ENCODE measurements at regions not wholly inside any gene's neighbourhood (a gene's known extent, or its start where the extent isn't known, plus 50 kb on each side); places are given as distances from the start of the nearest gene placed in this dataset.

DNA sequence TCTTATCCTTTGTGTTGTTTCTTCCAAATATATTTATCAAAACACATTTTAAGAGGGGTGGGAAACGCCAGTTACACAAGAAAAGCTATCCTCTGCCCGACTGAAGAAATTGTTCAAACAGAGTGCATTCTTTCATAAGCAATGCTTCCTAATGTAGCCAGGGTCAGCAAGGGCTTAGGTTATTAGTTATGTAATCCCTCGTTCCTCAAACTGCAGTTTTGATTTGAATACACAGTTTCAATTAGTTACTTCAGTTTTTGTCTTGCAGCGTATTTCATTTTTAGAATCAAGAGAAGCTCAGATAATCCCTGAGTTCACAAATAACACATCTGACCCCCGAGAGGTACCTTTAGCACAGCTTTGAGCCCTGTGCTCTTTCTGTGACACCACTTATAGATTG is 141.7 kb upstream of the NRIP1 start:
- TF ChIP-seq, protein P1, sequence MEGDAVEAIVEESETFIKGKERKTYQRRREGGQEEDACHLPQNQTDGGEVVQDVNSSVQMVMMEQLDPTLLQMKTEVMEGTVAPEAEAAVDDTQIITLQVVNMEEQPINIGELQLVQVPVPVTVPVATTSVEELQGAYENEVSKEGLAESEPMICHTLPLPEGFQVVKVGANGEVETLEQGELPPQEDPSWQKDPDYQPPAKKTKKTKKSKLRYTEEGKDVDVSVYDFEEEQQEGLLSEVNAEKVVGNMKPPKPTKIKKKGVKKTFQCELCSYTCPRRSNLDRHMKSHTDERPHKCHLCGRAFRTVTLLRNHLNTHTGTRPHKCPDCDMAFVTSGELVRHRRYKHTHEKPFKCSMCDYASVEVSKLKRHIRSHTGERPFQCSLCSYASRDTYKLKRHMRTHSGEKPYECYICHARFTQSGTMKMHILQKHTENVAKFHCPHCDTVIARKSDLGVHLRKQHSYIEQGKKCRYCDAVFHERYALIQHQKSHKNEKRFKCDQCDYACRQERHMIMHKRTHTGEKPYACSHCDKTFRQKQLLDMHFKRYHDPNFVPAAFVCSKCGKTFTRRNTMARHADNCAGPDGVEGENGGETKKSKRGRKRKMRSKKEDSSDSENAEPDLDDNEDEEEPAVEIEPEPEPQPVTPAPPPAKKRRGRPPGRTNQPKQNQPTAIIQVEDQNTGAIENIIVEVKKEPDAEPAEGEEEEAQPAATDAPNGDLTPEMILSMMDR (IDR thresholded peaks at IDR 0.05; ENCODE audit: low read depth, low read length, missing control alignments): no peak
- DNase-seq (ENCODE audit: low read depth): peak; percentile 8
- no peak overlapping the region for H3K4me3 ChIP-seq (ENCODE audit: low read depth, low read length)

DNA sequence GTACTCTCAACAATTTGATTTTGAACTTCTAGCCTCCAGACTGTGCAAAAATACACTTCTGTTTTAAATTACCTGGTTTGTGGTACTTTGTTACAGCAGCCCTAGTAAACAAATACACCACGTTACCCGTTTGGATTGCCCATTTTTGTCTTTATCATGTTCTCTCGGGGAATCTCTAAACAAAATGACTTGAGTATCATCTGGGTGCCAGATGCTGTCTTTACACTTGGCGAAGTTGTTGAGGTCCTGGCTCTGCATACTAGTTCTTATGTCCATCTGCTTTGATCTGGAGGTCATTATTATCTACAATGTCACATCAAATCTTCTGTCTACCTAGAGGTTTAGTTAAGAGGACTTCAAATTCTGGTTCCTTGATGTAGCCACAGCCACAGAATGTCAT is 142.4 kb upstream of the NRIP1 start:
- TF ChIP-seq, protein P1 (IDR thresholded peaks at IDR 0.05; ENCODE audit: low read depth, low read length, missing control alignments): no peak
- H3K4me3 ChIP-seq (ENCODE audit: low read depth, low read length): no peak overlapping the region
- no peak for DNase-seq (ENCODE audit: low read depth)

DNA sequence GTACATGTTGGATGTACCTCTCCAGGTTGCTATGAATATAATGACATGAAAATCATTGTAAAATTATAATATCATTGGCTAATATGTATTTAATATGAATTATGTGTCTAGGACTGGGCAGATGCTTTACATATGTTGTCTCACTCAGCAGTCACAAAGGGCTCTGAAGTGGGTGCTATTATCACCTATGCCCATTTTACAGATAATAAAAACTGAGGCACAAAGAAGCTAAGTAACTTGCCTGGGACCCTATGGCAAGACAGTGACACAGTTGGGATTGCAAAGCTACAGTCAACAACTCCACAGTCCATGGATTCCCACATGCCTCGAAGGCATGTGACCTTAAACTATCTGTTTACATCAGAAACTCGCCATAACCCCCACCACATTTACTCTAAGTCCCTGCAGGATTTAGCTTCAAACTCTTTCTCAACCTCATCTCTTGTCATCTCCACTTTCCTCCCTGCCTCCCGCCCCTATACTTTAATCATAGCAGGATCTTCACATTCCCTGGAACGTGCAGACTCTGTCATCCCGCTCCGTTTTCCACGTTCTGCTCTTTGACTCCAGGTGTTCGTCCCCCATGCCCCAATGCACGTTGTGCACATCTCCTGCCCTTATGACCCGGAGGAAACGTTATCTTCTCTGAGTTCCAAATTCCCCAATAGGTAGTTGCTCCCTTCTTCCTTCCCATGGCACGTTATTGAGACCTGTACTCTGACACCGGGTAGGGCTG is 143.0 kb upstream of the NRIP1 start:
- TF ChIP-seq, protein P1 (IDR thresholded peaks at IDR 0.05; ENCODE audit: low read depth, low read length, missing control alignments): no peak
- DNase-seq (ENCODE audit: low read depth): no peak
- no peak overlapping the region for H3K4me3 ChIP-seq (ENCODE audit: low read depth, low read length)

DNA sequence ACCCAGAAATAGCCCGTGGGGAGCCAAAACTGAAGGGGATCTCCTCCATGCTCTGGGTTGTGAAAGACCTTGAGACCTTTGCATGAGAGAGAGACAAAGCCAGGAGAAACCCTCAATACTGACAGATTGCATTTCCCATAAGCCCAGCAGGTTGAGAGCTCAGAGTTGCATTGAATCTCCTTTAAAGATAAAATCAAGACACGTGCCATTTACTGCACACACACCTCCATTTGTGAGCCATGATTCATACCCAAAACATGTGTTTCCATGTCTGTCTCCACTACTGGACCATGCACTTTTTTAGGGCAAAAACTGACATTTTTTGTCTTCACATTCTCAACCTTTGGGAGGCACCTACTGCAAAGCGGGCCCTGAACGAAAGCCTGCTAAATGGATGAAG is 144.0 kb upstream of the NRIP1 start:
- DNase-seq (ENCODE audit: low read depth): no peak
- TF ChIP-seq, protein P1 (IDR thresholded peaks at IDR 0.05; ENCODE audit: low read depth, low read length, missing control alignments): no peak
- H3K4me3 ChIP-seq (ENCODE audit: low read depth, low read length): no peak overlapping the region

DNA sequence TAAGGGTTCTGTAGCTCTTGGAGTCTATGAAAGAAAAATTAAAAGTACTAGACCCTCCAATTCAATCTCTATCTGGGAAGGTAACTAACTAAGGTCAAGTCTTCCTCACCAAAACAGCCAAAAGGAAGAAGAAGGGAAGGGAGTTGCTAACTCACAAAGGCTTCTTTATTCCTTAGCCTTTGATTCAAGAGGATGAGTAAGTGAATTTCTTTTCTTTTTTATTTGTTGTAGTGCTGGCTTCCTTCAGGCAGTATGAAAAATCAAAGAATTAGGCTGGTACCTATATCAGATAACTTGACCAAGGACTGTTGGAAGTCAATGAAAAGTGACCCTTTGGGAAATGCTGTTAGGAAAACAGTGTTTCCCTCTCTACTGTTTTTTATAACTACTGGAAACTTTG is 144.4 kb upstream of the NRIP1 start:
- TF ChIP-seq, protein P1 (IDR thresholded peaks at IDR 0.05; ENCODE audit: low read depth, low read length, missing control alignments): no peak
- no peak overlapping the region for H3K4me3 ChIP-seq (ENCODE audit: low read depth, low read length)
- DNase-seq (ENCODE audit: low read depth): no peak

DNA sequence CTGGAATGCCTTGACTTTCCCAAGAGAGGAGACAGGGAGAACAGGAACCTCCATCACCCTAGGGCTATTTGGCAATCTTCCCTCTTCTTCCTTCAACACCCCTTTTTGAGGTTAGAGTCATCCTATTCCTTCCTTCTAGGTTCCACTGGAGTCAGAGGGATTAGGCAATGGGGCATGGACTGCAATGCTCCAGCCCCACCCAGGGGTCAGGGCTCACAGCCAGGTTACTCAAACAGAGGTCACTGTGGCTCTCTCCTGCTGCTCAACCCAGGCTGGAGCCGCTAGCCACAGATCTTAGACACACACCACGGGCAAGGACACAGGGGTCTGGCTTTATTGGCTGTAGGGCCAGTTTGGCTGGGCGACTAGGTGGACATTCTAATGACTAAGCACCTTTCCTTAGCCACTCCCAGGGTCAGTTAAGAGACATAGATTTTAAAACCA is 145.5 kb upstream of the NRIP1 start:
- no peak for DNase-seq (ENCODE audit: low read depth)
- TF ChIP-seq, protein P1 (IDR thresholded peaks at IDR 0.05; ENCODE audit: low read depth, low read length, missing control alignments): no peak

More for the DNA sequence above, 145.5 kb upstream of the NRIP1 start:
- H3K4me3 ChIP-seq (ENCODE audit: low read depth, low read length): no peak overlapping the region
